ENCODE measurements at regions not wholly inside any gene's neighbourhood (a gene's known extent, or its start where the extent isn't known, plus 50 kb on each side); places are given as distances from the start of the nearest gene placed in this dataset.

DNA sequence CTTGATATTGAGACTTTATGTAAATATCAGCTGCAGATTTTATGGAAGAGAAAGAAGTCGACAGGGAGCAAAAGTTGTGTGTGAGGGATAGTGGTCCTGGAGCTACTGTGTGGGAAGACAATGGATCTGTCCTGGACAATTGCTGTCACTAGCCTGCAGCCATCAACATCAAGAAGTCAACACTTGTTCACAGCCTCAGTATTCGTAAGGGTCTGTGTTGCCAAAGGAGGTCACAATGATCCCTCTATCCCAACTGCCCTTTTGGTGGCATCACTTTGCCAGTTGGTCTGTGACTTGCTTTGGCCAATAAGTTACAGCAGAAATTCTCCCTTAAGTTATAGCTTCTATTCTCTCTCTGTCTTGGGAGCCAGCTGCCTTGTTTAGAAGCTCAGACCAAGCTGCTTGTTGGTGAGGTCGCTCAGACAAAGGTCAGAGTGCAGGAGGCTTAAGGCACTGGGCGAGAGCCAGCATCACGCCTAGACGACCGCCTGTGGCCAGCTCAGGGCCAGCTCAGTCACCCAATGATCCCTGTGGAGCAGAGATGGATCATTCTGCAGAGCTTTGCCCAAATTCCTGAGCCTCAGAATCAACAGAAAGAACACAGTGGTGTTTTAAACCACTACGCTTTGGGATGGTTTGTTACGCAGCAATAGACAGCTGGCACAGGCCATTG, 134.9 kb downstream of the RHOU start:
- TF ChIP-seq, protein P1, sequence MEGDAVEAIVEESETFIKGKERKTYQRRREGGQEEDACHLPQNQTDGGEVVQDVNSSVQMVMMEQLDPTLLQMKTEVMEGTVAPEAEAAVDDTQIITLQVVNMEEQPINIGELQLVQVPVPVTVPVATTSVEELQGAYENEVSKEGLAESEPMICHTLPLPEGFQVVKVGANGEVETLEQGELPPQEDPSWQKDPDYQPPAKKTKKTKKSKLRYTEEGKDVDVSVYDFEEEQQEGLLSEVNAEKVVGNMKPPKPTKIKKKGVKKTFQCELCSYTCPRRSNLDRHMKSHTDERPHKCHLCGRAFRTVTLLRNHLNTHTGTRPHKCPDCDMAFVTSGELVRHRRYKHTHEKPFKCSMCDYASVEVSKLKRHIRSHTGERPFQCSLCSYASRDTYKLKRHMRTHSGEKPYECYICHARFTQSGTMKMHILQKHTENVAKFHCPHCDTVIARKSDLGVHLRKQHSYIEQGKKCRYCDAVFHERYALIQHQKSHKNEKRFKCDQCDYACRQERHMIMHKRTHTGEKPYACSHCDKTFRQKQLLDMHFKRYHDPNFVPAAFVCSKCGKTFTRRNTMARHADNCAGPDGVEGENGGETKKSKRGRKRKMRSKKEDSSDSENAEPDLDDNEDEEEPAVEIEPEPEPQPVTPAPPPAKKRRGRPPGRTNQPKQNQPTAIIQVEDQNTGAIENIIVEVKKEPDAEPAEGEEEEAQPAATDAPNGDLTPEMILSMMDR (IDR thresholded peaks at IDR 0.05) = no peak
- TF ChIP-seq POLR2A (IDR thresholded peaks at IDR 0.05) = no peak
